Karpas-422 (cell line): ENCODE measurements at regions not wholly inside any gene's neighbourhood (a gene's known extent, or its start where the extent isn't known, plus 50 kb on each side); places are given as distances from the start of the nearest gene placed in this dataset.

Source experiments
- DNase-seq: peaks from one replicate; pipeline ENCODE4 v3.0.0-alpha.2; 2015
- H2AFZ ChIP-seq: fragments of 200-600 bp; sonication (generic); 2 replicates; pipeline ENCODE4 v1.6.1; 2014; ENCODE audit warnings: antibody characterized with exemption, low read length, mixed read lengths
- H3K27ac ChIP-seq: fragments of 200-600 bp; sonication (generic); 2 replicates; pipeline ENCODE4 v1.5.1; 2014; ENCODE audit warnings: mild to moderate bottlenecking, low read length, moderate library complexity
- H3K27me3 ChIP-seq: fragments of 200-600 bp; sonication (generic); 2 replicates; pipeline ENCODE4 v1.6.1; 2014; ENCODE audit warnings: low read length, mixed read lengths
- H3K36me3 ChIP-seq: fragments of 200-600 bp; sonication (generic); 2 replicates; pipeline ENCODE4 v1.6.1; 2014; ENCODE audit warnings: low read length, mixed read lengths; ENCODE audit not compliant: insufficient read depth
- H3K4me1 ChIP-seq: fragments of 200-600 bp; sonication (generic); 2 replicates; pipeline ENCODE4 v1.6.1; 2014; ENCODE audit warnings: mild to moderate bottlenecking, low read length, mixed read lengths
- H3K4me2 ChIP-seq: fragments of 200-600 bp; sonication (generic); 2 replicates; pipeline ENCODE4 v1.6.1; 2014; ENCODE audit warnings: low read length, low read depth, mild to moderate bottlenecking; ENCODE audit not compliant: poor library complexity, severe bottlenecking
- H3K4me3 ChIP-seq: fragments of 200-600 bp; sonication (generic); 2 replicates; pipeline ENCODE4 v1.5.1; 2014; ENCODE audit warnings: mild to moderate bottlenecking, antibody characterized with exemption, low read length, mixed read lengths
- H3K79me2 ChIP-seq: fragments of 200-600 bp; sonication (generic); 2 replicates; pipeline ENCODE4 v1.6.1; 2014; ENCODE audit warnings: mild to moderate bottlenecking, low read length, mixed read lengths
- H3K9ac ChIP-seq: fragments of 200-600 bp; sonication (generic); 2 replicates; pipeline ENCODE4 v1.6.0; 2014; ENCODE audit warnings: low read length
- H3K9me2 ChIP-seq: fragments of 200-600 bp; sonication (generic), shearing (Covaris generic); replicated peaks from 2 replicates; pipeline ENCODE4 v1.6.0; 2014; ENCODE audit warnings: mild to moderate bottlenecking, low read length, moderate library complexity; ENCODE audit not compliant: insufficient read depth
- H3K9me3 ChIP-seq: fragments of 300-700, 200-600 bp; sonication (generic); 2 replicates; pipeline ENCODE4 v1.6.1; 2014; ENCODE audit warnings: low read length, mixed read lengths
- H4K20me1 ChIP-seq: fragments of 200-600 bp; sonication (generic); 2 replicates; pipeline ENCODE4 v1.6.1; 2014; ENCODE audit warnings: mild to moderate bottlenecking, antibody characterized with exemption, low read length, low read depth; ENCODE audit not compliant: insufficient read depth

DNA sequence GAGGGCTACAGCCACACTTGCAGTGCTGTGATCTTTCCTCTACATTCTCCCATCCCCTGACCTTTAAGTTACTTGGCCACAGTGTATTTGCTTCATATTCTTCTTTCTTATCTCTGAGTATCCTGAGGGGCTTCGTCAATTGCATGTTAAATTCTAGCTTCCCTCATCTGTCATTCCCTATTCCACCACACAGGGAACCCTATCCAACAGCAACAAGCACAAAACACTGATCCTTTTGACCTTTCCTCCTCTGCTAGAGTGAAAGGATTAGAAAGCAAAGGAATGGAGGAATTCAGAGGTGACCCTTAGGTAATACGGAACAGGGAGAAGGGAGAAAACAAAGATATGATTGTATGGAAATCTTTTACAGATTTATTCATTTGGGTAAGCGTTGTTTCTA lies 1061.7 kb upstream of the TENM4 start:
- H3K36me3 ChIP-seq = no peaks in the 10 kb centered on the region
- no peaks in the 10 kb centered on the region for H3K79me2 ChIP-seq
- H3K27me3 ChIP-seq = no peaks in the 10 kb centered on the region
- H3K9me3 ChIP-seq = peaks cover 6% of the 10 kb centered on the region; the same call in 1 of the 2 replicates
- H4K20me1 ChIP-seq = no peaks in the 10 kb centered on the region
- no peaks in the 10 kb centered on the region for H3K9me2 ChIP-seq
- no peaks in the 10 kb centered on the region for H3K4me1 ChIP-seq
- H3K9ac ChIP-seq = no peak overlapping the region
- H3K4me2 ChIP-seq = no peak overlapping the region
- no peak overlapping the region for H3K27ac ChIP-seq
- H3K4me3 ChIP-seq = no peak overlapping the region
- DNase-seq = no peak
- H2AFZ ChIP-seq = no peak overlapping the region

DNA sequence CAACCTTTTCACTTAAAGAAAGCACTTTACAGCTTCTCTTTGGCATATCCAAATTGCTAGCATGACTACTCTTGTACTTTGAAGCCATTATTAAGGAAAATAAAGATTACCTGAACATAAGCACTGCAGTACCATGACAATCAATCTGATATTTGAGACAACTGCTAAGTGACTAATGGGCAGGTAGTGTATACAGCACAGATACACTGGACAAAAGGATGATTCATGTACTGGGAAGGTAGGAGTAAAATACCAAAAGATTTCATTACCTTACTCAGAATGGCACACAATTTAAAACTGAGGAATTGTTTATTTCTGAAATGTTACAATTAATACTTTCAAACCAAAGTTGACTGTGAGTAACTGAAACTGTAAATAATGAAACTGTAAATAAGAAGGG lies 1054.3 kb upstream of the TENM4 start:
- no peak for DNase-seq
- H3K27me3 ChIP-seq = no peaks in the 10 kb centered on the region
- no peaks in the 10 kb centered on the region for H3K4me1 ChIP-seq
- H3K9ac ChIP-seq = no peak overlapping the region
- H3K27ac ChIP-seq = no peak overlapping the region
- H2AFZ ChIP-seq = no peak overlapping the region
- H3K79me2 ChIP-seq = no peaks in the 10 kb centered on the region
- no peaks in the 10 kb centered on the region for H4K20me1 ChIP-seq
- no peak overlapping the region for H3K4me2 ChIP-seq
- H3K9me3 ChIP-seq = peaks cover 37% of the 10 kb centered on the region
- no peaks in the 10 kb centered on the region for H3K36me3 ChIP-seq
- H3K9me2 ChIP-seq = no peaks in the 10 kb centered on the region
- no peak overlapping the region for H3K4me3 ChIP-seq

DNA sequence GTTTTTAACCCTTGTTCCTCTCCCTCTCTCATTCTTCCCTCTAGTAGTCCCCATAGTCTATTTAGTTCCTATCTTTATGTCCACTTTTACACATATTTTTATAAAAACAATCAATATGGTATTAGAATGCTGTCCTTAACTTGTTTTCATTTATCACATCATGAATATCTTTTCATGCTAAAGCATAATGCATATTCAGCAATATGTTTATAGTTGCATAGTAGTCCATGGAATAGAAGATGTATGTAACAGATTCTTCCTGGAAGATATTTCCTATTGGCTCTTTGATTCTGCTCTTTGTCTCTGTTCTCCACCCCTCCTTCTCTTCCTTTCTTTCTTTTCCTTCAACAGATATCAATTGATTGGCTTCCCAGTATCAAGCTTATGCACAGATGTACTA lies 1047.1 kb upstream of the TENM4 start:
- Histone ChIP-seq H3K9ac (no peak overlapping the region), H3K27me3 (no peaks in the 10 kb centered on the region), H2AFZ (no peak overlapping the region), H3K4me2 (no peak overlapping the region), H3K36me3 (no peaks in the 10 kb centered on the region), H3K9me2 (no peaks in the 10 kb centered on the region), H4K20me1 (no peaks in the 10 kb centered on the region), H3K27ac (no peak overlapping the region), H3K4me1 (no peaks in the 10 kb centered on the region), H3K79me2 (no peaks in the 10 kb centered on the region), H3K9me3 (peaks cover 26% of the 10 kb centered on the region), H3K4me3 (no peak overlapping the region)
- DNase-seq = no peak

DNA sequence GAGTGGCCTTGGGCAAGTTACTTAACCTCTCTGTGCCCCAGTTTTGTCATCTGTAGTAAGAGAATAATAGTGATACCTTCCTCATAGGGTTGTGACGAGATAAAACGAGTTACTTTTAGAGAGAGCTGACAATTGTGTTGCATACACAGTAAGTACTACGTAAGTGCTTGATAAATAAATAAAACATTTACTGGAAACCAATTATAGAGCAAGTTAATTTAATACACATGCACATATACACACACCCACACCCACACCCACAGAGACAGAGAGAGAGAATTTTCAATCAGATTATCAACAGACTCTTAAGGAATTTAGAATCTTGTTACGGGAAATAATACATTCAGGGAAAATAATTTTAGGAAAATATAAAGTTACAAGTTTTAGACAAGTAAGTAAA lies 1045.8 kb upstream of the TENM4 start:
- no peak overlapping the region for H3K27ac ChIP-seq
- peaks cover 26% of the 10 kb centered on the region for H3K9me3 ChIP-seq
- no peak overlapping the region for H3K4me2 ChIP-seq
- no peak overlapping the region for H3K4me3 ChIP-seq
- H2AFZ ChIP-seq = no peak overlapping the region
- no peak for DNase-seq
- no peak overlapping the region for H3K9ac ChIP-seq
- no peaks in the 10 kb centered on the region for H4K20me1 ChIP-seq
- no peaks in the 10 kb centered on the region for H3K36me3 ChIP-seq
- no peaks in the 10 kb centered on the region for H3K4me1 ChIP-seq
- H3K27me3 ChIP-seq = no peaks in the 10 kb centered on the region
- H3K79me2 ChIP-seq = no peaks in the 10 kb centered on the region
- no peaks in the 10 kb centered on the region for H3K9me2 ChIP-seq

DNA sequence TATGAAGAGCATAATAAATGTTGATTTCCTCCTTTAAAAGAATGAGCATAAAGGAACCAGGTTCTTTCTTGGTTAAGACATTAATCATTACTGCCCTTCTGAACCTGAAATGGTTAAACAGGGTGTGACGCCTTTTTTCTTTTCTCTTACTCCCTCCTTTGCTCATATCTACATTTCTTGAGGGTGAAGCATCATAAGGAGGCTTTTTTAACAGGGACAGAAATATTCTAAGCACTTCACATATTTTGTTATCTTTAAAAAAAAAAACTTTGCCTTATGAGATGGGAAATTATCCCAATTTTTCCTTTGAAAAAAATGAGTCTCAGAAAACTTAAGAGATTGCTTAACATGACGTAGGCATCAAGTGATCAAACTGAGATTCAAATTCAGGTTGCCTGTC lies 1036.3 kb upstream of the TENM4 start:
- H3K27me3 ChIP-seq = no peaks in the 10 kb centered on the region
- H4K20me1 ChIP-seq = no peaks in the 10 kb centered on the region
- peaks cover 6% of the 10 kb centered on the region for H3K9me3 ChIP-seq
- H3K4me1 ChIP-seq = no peaks in the 10 kb centered on the region
- no peak overlapping the region for H2AFZ ChIP-seq
- no peak overlapping the region for H3K27ac ChIP-seq
- no peak overlapping the region for H3K4me3 ChIP-seq
- H3K4me2 ChIP-seq = no peak overlapping the region
- no peaks in the 10 kb centered on the region for H3K36me3 ChIP-seq
- H3K9me2 ChIP-seq = no peaks in the 10 kb centered on the region
- no peaks in the 10 kb centered on the region for H3K79me2 ChIP-seq
- no peak for DNase-seq
- no peak overlapping the region for H3K9ac ChIP-seq

DNA sequence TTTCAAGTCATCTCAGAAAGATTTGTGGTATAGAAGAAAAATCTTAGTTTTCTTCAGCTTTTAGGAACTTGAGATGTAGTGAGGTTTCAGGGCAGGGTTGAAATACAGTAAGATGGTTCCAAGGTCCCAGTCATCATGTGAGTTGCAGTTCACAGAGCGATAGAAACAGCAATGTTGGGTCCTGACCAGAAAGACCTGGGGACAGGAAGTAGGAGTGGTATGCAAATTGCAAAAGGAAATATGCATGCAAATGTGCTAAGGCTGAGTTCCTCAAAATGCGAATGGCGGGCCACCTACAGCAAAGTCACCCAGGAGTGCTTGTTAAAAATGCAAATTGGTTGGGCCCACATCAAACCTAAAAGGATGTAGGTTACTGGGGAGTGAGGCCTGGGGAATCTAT lies 1032.7 kb upstream of the TENM4 start:
- Histone ChIP-seq H3K27ac (no peak overlapping the region), H3K9me2 (no peaks in the 10 kb centered on the region), H4K20me1 (no peaks in the 10 kb centered on the region), H3K79me2 (no peaks in the 10 kb centered on the region), H3K4me1 (no peaks in the 10 kb centered on the region), H3K36me3 (no peaks in the 10 kb centered on the region), H3K9me3 (peaks cover 6% of the 10 kb centered on the region), H3K9ac (no peak overlapping the region), H2AFZ (no peak overlapping the region), H3K4me3 (no peak overlapping the region), H3K27me3 (no peaks in the 10 kb centered on the region), H3K4me2 (no peak overlapping the region)
- DNase-seq = no peak

DNA sequence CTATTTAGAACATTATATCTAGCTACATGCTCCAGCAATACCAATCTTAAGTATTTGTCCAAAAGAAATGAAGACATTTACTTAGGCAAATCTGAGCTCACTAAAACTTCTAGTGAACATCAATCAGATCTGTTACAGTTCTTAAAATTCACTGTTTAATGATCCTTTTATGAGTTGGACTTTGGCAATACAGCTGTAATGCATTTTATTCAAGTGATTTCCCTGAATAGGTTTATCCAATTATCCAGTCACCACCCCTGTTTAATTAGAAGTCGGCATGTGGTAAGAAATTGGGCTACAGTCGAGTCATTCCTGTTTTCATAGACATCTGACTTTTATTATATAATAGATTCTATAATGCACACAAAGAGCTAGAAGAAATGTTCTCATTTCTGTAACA lies 1029.0 kb upstream of the TENM4 start:
- no peak overlapping the region for H3K4me2 ChIP-seq
- H4K20me1 ChIP-seq = no peaks in the 10 kb centered on the region
- H3K4me1 ChIP-seq = no peaks in the 10 kb centered on the region
- H2AFZ ChIP-seq = no peak overlapping the region
- no peak overlapping the region for H3K27ac ChIP-seq
- no peaks in the 10 kb centered on the region for H3K9me2 ChIP-seq
- no peak for DNase-seq
- H3K27me3 ChIP-seq = no peaks in the 10 kb centered on the region
- H3K9me3 ChIP-seq = peaks cover 16% of the 10 kb centered on the region
- H3K36me3 ChIP-seq = no peaks in the 10 kb centered on the region
- no peak overlapping the region for H3K4me3 ChIP-seq
- H3K79me2 ChIP-seq = no peaks in the 10 kb centered on the region
- H3K9ac ChIP-seq = no peak overlapping the region

DNA sequence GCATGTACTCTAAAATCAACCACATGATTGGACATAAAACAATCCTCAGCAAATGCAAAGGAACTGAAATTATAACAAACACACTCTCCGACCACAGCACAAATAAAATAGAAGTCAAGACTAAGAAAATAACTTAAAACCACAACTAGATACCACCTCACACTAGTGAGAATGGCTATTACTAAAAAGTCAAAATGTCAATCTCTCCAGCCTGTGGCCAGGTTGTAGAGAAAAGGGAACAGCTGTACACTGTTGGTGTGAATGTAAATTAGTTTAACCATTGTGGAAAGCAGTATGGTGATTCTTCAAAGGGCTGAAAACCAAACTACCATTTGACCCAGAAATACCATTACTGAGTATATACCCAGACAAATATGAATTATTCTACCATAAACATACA lies 1025.7 kb upstream of the TENM4 start:
- Histone ChIP-seq H3K4me1 (no peaks in the 10 kb centered on the region), H3K9me2 (no peaks in the 10 kb centered on the region), H3K9me3 (peaks cover 18% of the 10 kb centered on the region), H2AFZ (no peak overlapping the region), H3K9ac (no peak overlapping the region), H3K36me3 (no peaks in the 10 kb centered on the region), H3K27me3 (no peaks in the 10 kb centered on the region), H3K27ac (no peak overlapping the region), H3K4me2 (no peak overlapping the region), H3K79me2 (no peaks in the 10 kb centered on the region), H4K20me1 (no peaks in the 10 kb centered on the region), H3K4me3 (no peak overlapping the region)
- no peak for DNase-seq

DNA sequence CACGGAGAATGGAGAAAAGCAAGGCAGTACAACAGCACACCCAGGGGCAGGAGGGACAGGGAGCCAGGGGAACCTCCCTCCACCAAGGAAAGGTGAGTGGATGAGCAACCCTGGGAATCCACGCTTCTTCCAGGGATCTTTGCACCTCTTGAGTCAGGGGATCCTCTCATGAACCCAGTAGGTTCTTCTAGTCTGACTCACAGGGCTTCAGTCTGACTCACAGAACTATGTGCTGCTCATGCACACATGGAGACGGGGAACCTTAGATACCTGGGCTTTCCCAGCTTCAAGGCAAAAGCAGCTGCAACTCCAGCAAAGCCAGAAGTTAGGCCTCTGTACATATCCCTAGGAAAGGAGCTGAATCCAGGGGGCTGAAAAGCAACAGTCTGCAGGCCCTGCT lies 1021.4 kb upstream of the TENM4 start:
- Histone ChIP-seq H3K4me1 (no peaks in the 10 kb centered on the region), H3K36me3 (no peaks in the 10 kb centered on the region), H3K27ac (no peak overlapping the region), H3K79me2 (no peaks in the 10 kb centered on the region), H2AFZ (no peak overlapping the region), H3K9ac (no peak overlapping the region), H3K27me3 (no peaks in the 10 kb centered on the region), H3K9me3 (peaks cover 29% of the 10 kb centered on the region), H3K9me2 (no peaks in the 10 kb centered on the region), H3K4me3 (no peak overlapping the region), H4K20me1 (no peaks in the 10 kb centered on the region), H3K4me2 (no peak overlapping the region)
- DNase-seq = no peak
